Activated CD8-positive, alpha-beta memory T cell treated with anti-CD3 and anti-CD28 coated beads for 36 hours (primary cell): ENCODE measurements at regions not wholly inside any gene's neighbourhood (a gene's known extent, or its start where the extent isn't known, plus 50 kb on each side); places are given as distances from the start of the nearest gene placed in this dataset.
"Not testable (repeated sequence)": the region's sequence is repeated elsewhere in the genome, so short reads cannot be mapped to it uniquely, and the experiment has no call there.

ENCODE experiments used
- CTCF ChIA-PET: fragments of 350-600 bp; sonication (Branson Sonifier 250); formaldehyde crosslinking; loops from one replicate; lab custom pipeline; 2021; ENCODE audit warnings: antibody characterized with exemption; lab: Charles Lee
- POLR2A ChIA-PET: fragments of 350-600 bp; sonication (Branson Sonifier 250); formaldehyde crosslinking; loops from one replicate; lab custom pipeline; 2021; ENCODE audit warnings: antibody characterized with exemption; lab: Charles Lee

DNA sequence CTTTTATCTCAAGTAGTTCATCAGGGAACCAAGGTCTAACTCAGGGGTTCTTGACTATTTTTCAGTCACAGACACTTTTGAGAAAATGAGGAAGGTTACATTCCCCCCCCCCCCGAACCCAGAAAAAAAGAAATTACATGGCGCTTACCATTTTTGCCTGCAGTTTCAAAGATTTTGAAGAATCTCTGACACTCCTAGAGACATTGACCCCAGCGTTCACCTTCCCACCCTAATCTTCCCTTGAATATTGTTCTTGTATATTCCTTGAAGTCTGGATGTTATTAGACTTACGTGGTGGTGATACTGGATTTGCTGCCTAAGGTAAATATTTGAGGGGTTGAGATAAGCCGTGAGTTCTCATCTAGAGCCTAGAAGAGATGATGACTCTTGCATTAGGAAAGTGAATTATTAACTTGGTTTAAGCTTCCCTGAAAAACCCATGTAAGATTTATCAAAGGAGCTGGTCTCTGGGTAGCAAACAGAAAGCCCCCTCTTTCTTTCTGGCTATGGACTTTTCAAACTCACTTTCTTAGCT is 245.7 kb upstream of the FOXK1 start:
- CTCF ChIA-PET = no interaction called here
- POLR2A ChIA-PET = no interaction called here

GRCh38 chr7:4436936-4437335 is 245.2 kb upstream of the FOXK1 start:
- ChIA-PET CTCF (no interaction called here), POLR2A (no interaction called here)

DNA sequence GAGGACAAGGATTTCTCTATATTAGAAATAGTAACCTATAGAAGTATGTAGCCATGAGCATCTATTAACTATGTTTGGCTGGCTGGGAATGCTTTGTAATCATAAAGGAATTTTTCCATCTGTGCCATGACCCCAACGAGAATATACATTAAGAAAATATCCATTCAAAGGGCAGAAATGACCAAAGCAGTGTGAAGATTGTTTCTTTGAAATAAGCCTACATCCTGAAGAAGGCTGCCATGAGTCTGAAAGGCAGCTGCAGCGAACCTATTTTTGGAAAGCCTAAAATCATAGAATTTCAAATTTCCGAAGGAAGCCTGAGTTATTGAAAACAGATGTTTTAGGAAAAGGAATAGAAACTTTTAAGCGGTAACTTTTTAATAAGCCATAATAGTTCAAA is 244.2 kb upstream of the FOXK1 start:
- POLR2A ChIA-PET = no interaction called here

GRCh38 chr7:4438723-4439245 is 243.3 kb upstream of the FOXK1 start:
- CTCF ChIA-PET = no interaction called here
- POLR2A ChIA-PET = no interaction called here

More for the DNA sequence above, 244.2 kb upstream of the FOXK1 start:
- CTCF ChIA-PET = no interaction called here

- POLR2A ChIA-PET = no interaction called here
- CTCF ChIA-PET = no interaction called here
Measured at GRCh38 chr7:4439444-4439843, 242.7 kb upstream of the FOXK1 start.

- POLR2A ChIA-PET = no interaction called here
Measured at GRCh38 chr7:4444106-4444505, 238.0 kb upstream of the FOXK1 start.

GRCh38 chr7:4445777-4446176 is 236.3 kb upstream of the FOXK1 start:
- ChIA-PET CTCF (no interaction called here), POLR2A (no interaction called here)

More at GRCh38 chr7:4444106-4444505, 238.0 kb upstream of the FOXK1 start:
- CTCF ChIA-PET = no interaction called here

DNA sequence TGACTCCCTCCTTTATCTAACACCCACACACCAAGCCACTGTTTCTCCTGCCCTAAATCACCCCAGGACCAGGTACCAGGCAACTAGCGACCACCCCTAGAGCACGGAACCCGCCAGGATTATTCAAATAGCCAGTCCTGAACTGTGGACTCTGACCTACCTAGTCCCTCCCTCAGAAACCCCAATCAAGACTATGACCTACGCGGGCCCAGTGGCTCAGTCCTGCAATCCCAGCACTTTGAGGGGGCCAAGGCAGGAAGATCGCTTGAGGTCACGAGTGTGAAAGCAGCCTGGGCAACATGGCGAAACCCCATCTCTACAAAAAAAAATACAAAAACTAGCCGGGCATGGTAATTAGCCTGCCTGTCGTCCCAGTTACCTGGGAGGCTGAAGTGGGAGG is 232.8 kb upstream of the FOXK1 start:
- POLR2A ChIA-PET = no interaction called here
- CTCF ChIA-PET = no interaction called here

DNA sequence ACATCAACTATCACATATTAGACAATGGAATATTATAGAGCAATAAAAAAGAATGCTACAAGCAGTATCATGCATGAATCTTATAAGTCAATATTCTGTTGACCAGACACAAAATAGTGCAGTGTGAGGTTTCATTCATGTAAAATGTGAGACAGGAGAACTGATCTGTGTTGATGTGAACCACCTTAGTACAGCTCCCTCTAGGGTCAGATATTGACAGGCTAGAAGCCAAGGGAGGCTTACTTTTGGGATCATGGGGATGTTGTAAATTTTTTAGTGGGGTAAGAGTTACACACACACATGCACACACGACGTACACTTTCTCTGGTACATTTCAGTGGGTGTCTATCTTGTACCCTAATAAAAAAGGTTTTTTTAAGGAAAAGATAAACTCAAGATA is 231.6 kb upstream of the FOXK1 start:
- CTCF ChIA-PET = no interaction called here
- POLR2A ChIA-PET = no interaction called here

DNA sequence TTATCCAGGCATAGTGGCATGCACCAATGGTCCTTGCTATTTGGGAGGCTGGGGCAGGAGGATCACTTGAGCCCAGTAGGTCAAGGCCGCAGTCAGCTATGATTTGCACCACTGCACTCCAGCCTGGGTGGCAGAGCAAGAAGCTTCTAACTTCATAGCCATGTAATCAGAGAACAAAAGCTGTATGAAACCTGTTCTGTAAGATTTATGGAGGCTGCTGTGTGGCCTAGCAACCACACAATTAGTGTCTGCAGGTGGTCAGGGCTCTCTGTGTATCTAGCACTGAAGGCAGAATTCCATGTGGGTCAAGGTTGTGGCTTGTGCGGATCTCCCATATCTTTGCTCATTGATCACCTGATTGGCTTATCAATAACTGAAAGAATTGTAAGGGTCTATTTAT is 221.5 kb upstream of the FOXK1 start:
- ChIA-PET CTCF (no interaction called here), POLR2A (no interaction called here)

DNA sequence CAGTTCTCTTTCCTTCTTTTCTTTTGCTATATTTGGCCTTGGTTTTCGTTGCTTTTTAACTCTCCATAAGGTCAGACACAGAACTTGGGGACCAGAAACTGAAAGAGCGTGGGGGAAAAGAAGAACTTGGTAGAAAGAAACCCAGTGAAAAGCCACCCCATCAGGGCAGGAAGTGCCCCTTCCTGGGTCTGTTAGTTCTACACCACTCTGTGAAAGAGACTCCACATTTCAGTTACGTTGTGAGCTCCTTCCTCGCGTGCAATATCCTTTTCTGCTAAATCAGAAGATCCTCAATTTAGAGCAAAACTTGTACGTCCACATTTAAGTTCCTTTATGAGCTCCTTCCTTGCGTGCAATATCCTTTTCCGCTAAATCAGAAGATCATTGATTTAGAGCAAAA is 220.6 kb upstream of the FOXK1 start:
- ChIA-PET POLR2A (no interaction called here), CTCF (no interaction called here)

GRCh38 chr7:4468320-4469102 is 213.6 kb upstream of the FOXK1 start:
- POLR2A ChIA-PET = no interaction called here

GRCh38 chr7:4470246-4470645 is 211.8 kb upstream of the FOXK1 start:
- POLR2A ChIA-PET = no interaction called here
- CTCF ChIA-PET = no interaction called here

More at GRCh38 chr7:4468320-4469102, 213.6 kb upstream of the FOXK1 start:
- CTCF ChIA-PET = no interaction called here

DNA sequence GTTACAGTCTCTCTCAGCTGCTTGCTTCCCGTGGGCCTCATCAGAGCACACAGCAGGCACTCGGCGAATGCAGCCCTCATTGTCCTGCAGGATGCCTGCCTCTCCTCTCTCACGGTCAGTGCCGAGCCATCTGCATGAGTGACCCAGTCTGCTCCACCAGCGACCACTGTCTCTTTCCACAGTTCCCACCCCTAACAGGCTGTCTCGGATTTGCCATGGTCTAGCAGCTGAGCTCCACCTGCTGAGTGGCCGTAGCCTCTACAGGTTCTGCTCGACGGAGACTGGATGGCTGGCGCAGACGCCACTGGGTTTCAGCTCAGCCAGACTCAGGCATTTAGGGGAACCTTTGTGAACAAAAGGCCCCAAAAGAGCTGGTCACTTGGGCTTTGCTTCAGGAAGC is 209.4 kb upstream of the FOXK1 start:
- CTCF ChIA-PET = no interaction called here
- POLR2A ChIA-PET = no interaction called here

GRCh38 chr7:4479367-4480039 is 202.6 kb upstream of the FOXK1 start:
- CTCF ChIA-PET = no interaction called here
- POLR2A ChIA-PET = no interaction called here

DNA sequence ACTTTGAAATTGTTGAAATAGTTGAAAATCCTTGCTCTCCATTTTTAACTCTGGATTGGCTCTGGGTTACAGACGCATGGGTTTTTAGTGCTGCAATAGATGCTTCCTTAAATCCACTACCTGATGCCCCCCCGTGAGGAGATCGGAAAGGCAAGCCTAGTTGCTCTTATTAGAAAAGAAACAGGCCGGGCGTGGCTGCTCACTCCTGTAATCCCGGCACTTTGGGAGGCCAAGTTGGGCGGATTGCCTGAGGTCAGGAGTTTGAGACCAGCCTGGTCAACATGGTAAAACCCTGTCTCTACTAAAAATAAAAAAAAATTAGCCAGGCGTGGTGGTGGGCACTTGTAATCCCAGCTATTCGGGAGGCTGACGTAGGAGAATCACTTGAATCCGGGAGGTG is 202.0 kb upstream of the FOXK1 start:
- CTCF ChIA-PET, POLR2A ChIA-PET: not testable (repeated sequence)

DNA sequence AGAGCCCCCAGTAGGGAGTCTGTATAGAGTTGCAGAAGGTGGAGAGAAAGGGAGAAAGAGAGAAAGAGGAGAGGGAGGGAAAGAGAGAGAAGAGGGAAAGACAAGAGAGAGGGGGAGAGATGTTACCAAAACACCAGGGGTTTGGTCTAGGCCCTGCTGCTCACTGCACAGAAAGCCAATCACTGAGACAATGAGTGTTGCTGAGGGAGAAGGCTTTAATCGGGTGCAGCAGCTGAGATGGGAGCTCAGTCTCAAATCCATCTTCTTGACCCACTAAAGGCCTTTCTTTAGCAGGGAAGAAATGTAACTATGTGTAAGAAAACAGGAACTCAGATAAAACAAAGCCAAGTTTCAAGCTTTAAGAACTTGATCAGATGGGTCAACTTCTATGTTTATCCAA is 198.2 kb upstream of the FOXK1 start:
- ChIA-PET POLR2A (no interaction called here), CTCF (no interaction called here)

GRCh38 chr7:4484545-4484944 is 197.6 kb upstream of the FOXK1 start:
- POLR2A ChIA-PET = no interaction called here
- CTCF ChIA-PET = no interaction called here

DNA sequence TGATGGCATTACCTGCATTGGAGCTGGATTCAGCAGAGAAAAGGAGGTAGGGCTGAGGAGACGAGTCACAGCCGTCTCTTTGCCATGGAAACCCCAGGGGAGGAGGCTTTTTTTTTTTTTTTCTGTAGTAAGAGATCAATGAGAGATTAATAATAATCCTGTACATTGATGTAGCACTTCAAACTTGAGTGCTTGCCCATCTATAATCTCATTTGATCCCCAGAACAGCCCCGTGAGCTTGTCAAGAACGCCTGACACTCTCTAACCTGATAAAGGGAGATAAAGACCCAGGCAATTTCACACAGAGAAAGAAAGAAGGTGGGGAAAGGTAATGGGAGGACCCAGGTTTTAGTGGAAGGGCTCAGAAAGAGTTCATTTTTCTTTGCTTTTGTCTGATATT is 195.2 kb upstream of the FOXK1 start:
- ChIA-PET POLR2A (no interaction called here), CTCF (no interaction called here)

- CTCF ChIA-PET, POLR2A ChIA-PET: not testable (repeated sequence)
Measured at GRCh38 chr7:4496911-4497310, 185.2 kb upstream of the FOXK1 start.

- ChIA-PET CTCF (interaction anchor here (0.6 kb wide), 1 partner anchor 38 kb away, joined by 3 read pairs; no protein-coding TSS in a partner anchor), POLR2A (no interaction called here)
Measured at GRCh38 chr7:4500812-4501211, 181.3 kb upstream of the FOXK1 start.
